GM06990 (cell line): ENCODE measurements at regions not wholly inside any gene's neighbourhood (a gene's known extent, or its start where the extent isn't known, plus 50 kb on each side); places are given as distances from the start of the nearest gene placed in this dataset.

Experiments used
- DNase-seq: peaks from one replicate; pipeline ENCODE4 v3.0.0-alpha.2; 2011; ENCODE audit not compliant: insufficient read length; ENCODE audit errors: extremely low read depth
- H3K27me3 ChIP-seq: replicated peaks from 2 replicates; pipeline ENCODE4 v1.6.0; 2011; ENCODE audit warnings: low read length; ENCODE audit not compliant: control insufficient read depth, insufficient read depth
- H3K36me3 ChIP-seq: 2 replicates; pipeline ENCODE4 v1.5.1; 2011; ENCODE audit warnings: low read length; ENCODE audit not compliant: control insufficient read depth, insufficient read depth
- H3K4me3 ChIP-seq: replicated peaks from 2 replicates; pipeline ENCODE4 v1.5.1; 2011; ENCODE audit warnings: low read depth, mild to moderate bottlenecking, control low read depth, low read length
- CTCF ChIP-seq: IDR thresholded peaks from 2 replicates; pipeline ENCODE4 v1.5.1; 2011; ENCODE audit warnings: low read length, control low read depth, mild to moderate bottlenecking, inconsistent platforms; ENCODE audit not compliant: insufficient read depth, poor library complexity, severe bottlenecking

GRCh38 chr4:170414961-170415360, 325.2 kb upstream of the AADAT start:
- TF ChIP-seq CTCF, result no peak
- Histone ChIP-seq H3K27me3 (no peaks in the 10 kb centered on the region), H3K4me3 (no peak overlapping the region), H3K36me3 (no peaks in the 10 kb centered on the region)
- DNase-seq, result no peak

GRCh38 chr4:170414360-170414759, 324.6 kb upstream of the AADAT start:
- no peaks in the 10 kb centered on the region for H3K36me3 ChIP-seq
- no peak for TF ChIP-seq CTCF
- H3K4me3 ChIP-seq, result no peak overlapping the region
- no peak for DNase-seq
- no peaks in the 10 kb centered on the region for H3K27me3 ChIP-seq

GRCh38 chr4:170413951-170414350, 324.2 kb upstream of the AADAT start:
- TF ChIP-seq CTCF, result no peak
- no peaks in the 10 kb centered on the region for H3K36me3 ChIP-seq

GRCh38 chr4:170400361-170400760, 310.6 kb upstream of the AADAT start:
- DNase-seq, result no peak
- Histone ChIP-seq H3K4me3 (no peak overlapping the region), H3K27me3 (no peaks in the 10 kb centered on the region), H3K36me3 (no peaks in the 10 kb centered on the region)
- peak; percentile 28 for TF ChIP-seq CTCF

More at GRCh38 chr4:170413951-170414350, 324.2 kb upstream of the AADAT start:
- no peak for DNase-seq
- Histone ChIP-seq H3K4me3 (no peak overlapping the region), H3K27me3 (no peaks in the 10 kb centered on the region)

- Histone ChIP-seq H3K27me3 (no peaks in the 10 kb centered on the region), H3K4me3 (no peak overlapping the region), H3K36me3 (no peaks in the 10 kb centered on the region)
- no peak for TF ChIP-seq CTCF
- no peak for DNase-seq
Observed at GRCh38 chr4:170399581-170400293, 310.0 kb upstream of the AADAT start.

GRCh38 chr4:170398218-170398617, 308.5 kb upstream of the AADAT start:
- TF ChIP-seq CTCF, result no peak
- DNase-seq, result no peak
- no peaks in the 10 kb centered on the region for H3K36me3 ChIP-seq
- no peaks in the 10 kb centered on the region for H3K27me3 ChIP-seq
- H3K4me3 ChIP-seq, result no peak overlapping the region
